Gastroesophageal sphincter (tissue), 3 donors: ENCODE measurements at regions not wholly inside any gene's neighbourhood (a gene's known extent, or its start where the extent isn't known, plus 50 kb on each side); places are given as distances from the start of the nearest gene placed in this dataset.

ENCODE experiments used
- EP300 ChIP-seq: sonication (generic); formaldehyde crosslinking; IDR thresholded peaks from one replicate; pipeline ENCODE4 v1.6.1; 2017; ENCODE audit warnings: antibody characterized with exemption, mild to moderate bottlenecking
- POLR2A ChIP-seq, 2 donors: fragments of 450-650 bp; IDR thresholded peaks; one replicate each; pipeline ENCODE4 v1.6.1; 2017; ENCODE audit warnings: antibody characterized with exemption in 2 of 2, mild to moderate bottlenecking in 2 of 2, moderate library complexity in 1 of 2
- POLR2AphosphoS5 ChIP-seq: sonication (generic); formaldehyde crosslinking; IDR thresholded peaks from one replicate; pipeline ENCODE4 v1.6.1; 2017; ENCODE audit warnings: antibody characterized with exemption
- TF ChIP-seq, protein P1 (sequence below), 4 experiments: fragments of 200-600 bp in 2 of 4; fragments of 450-650 bp in 2 of 4; sonication (generic) in 1 of 4; IDR thresholded peaks; one replicate each; pipeline ENCODE4 v1.5.1; 2017 to 2019; ENCODE audit warnings: antibody characterized with exemption in 4 of 4, mild to moderate bottlenecking in 2 of 4, moderate library complexity in 2 of 4

- TF ChIP-seq, protein P1, sequence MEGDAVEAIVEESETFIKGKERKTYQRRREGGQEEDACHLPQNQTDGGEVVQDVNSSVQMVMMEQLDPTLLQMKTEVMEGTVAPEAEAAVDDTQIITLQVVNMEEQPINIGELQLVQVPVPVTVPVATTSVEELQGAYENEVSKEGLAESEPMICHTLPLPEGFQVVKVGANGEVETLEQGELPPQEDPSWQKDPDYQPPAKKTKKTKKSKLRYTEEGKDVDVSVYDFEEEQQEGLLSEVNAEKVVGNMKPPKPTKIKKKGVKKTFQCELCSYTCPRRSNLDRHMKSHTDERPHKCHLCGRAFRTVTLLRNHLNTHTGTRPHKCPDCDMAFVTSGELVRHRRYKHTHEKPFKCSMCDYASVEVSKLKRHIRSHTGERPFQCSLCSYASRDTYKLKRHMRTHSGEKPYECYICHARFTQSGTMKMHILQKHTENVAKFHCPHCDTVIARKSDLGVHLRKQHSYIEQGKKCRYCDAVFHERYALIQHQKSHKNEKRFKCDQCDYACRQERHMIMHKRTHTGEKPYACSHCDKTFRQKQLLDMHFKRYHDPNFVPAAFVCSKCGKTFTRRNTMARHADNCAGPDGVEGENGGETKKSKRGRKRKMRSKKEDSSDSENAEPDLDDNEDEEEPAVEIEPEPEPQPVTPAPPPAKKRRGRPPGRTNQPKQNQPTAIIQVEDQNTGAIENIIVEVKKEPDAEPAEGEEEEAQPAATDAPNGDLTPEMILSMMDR (IDR thresholded peaks at IDR 0.05) = no peak
- no peak for TF ChIP-seq POLR2AphosphoS5
- no peak for TF ChIP-seq POLR2A (IDR thresholded peaks at IDR 0.05)
- TF ChIP-seq EP300 = no peak
Measured at GRCh38 chr10:57624066-57624465, 643.6 kb downstream of the IPMK start.
